ENCODE measurements at regions not wholly inside any gene's neighbourhood (a gene's known extent, or its start where the extent isn't known, plus 50 kb on each side); places are given as distances from the start of the nearest gene placed in this dataset.

DNA sequence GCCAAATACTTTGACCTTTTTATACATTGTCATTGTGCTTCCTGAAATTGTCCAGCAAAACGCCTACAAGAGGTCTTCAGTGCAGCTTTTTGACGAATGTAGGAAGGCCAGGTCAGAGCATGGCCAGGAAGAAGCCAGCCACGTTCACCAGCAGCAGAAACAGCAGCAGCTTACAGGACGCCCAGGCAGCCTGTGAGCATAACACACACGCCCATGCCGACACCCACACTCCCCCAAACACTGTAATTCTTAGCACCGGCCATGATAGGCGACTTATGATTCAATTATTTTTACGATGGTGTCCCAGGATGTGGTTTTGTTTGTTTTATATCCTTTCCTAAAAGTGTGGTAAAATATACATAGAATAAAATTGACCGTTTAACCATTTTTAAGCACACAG is 249.1 kb upstream of the SALL3 start:
- DNase-seq, result peak in 1 of 10 donors; percentile 51
- intact Hi-C loops (cut with DNase I), result no loop called here

DNA sequence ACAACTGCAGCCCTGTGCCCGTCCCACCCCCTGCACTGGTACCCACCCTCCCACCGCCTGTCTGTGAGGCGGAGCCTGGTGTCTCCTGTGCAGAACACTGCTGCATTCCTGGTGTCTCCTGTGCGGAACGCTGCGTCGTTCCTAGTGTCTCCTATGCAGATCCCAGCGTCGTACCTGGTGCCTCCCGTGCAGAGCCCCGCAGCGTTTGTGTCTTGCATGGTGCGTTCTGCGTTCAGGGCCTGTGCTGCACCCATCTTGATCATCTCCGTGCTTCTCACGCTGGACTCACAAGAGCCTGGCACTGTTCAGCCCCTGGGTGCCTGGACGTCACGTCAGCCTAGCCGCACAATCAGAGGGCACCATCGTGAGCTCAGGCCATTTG is 248.6 kb upstream of the SALL3 start:
- intact Hi-C loops (cut with DNase I), result no loop called here
- DNase-seq, result peak in 1 of 10 donors; percentile 46

DNA sequence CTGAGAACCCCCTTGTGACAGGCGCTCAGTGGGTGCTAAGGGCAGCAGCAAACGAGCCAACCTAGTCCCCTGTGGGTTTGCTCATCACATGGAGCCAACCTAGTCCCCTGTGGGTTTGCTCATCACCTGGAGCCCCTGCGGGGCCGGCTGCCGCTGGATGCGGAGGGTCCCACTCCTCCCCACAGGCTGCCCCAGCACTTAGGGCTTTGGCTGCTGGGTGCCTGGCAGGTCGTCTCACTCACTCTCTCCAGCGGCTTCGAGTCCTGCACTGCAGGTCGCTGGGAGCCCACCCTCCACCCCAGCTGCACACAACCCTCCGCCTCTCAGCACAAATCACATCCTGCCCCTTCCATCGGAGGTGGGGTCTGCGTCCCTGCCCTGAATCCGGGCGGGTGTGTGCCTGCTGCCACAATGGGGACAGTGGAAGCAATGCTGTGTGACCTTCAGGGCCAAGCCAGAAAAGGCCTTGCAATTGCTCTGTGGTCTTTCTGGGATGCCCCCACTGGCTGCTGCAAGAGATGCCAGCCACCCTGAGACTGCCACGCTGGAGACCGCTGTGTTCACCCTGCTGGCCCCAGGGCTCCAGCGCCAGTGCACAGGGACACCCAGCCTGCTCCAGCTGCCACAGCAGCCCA is 248.1 kb upstream of the SALL3 start:
- intact Hi-C loops (cut with DNase I), result no loop called here
- DNase-seq, result peak in 2 of 10 donors; percentile 60 to 63

DNA sequence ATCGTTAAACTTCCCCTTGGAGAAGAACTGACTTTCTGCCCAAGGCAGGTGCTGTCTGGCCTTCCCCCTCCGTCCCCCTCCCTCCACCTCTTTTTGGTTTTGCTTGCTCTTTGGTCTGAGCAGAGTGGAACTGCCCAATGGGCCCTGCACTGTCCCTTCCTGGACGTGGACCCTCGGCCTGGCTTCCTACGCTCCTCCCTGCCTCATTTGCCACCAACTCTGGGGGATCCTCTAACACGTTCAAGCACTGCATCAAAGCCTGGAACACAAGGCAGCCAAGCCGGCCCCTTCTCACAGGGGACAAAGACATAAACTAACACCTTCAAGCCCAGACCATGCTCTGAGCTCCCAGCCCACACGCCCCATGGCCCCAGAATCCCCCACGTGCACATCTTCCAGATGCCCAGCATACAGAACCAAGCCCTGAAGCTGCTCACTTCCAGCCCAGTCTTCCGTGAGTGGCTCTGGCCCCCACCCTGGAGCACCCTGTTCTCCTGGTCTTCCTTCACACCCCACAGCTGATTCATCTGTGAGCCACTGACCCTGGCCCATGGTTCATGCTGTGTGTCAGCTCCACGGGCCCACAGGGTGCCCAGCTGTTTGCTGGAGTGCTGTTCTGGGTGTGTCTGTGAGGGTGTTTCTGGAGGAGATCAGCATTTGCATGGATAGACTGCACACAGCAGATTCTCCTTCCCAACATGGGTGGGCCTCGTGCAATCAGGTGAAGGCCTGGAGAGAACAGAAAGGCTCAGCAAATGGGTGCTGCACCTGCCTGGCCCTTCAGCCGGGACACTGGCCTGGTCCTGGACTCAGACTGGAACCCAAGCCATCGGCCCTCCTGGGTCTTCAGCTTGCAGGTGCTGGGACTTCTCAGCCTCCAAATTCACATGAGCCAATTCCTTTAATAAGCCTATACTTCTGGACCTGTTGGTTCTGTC is 247.1 kb upstream of the SALL3 start:
- peak in 2 of 10 donors; percentile 46 to 69 for DNase-seq
- intact Hi-C loops (cut with DNase I), result no loop called here

DNA sequence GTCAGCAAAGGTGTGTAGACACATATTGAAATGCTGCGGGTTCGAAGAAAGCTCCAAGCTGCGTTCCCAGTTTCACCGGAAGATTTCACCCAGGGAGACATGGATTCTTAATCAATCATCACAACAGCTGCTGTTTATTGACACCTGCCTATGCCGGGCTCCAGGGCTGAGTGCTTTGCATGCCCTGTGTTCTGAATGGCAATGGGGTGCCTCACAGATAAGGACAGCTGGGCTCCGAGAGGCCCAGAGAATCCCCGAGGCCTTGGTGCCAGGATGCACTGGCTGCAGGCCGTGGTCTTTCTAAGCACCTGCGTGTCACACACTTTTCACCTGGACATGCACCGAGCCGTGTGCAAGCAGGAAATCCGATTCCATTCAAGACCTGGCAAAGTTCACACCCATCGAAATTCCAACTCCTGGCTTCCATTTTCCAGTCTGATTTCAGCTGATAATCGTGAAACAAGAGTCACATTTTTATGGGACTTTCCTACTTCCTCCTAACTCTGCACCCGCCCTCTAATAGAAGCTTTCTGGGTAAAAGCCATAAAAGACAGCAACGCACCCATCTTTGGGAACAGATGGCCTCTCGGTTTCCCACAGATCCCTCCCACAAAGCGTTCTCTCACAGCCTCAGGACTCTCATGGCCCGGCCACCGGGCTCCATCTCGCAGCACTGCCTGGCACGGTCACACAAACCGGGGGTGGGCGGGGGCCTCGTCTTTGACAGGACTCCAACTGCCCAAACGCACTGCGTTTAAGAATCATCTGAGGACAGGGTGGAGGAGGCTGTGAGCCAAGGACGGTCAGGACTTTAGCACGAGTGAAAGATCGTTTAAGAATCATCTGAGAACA is 245.6 kb upstream of the SALL3 start:
- intact Hi-C loops (cut with DNase I), result no loop called here
- DNase-seq, result peak in 6 of 10 donors; percentile 25 to 89 (median 46)

DNA sequence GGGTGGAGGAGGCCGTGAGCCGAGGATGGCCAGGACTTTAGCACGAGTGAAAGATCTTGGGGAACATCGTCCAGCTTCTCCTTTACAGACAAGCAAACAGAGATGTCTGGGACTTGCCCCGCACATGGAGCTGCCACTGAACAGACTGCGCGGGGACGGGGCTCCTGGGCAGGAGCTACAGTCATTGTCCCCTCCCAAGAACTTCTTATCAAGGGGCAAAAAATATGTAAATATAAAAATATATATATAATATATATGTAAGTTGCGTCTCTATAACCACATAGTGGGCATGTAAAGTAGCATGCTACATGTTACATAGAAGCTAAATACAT is 245.0 kb upstream of the SALL3 start:
- intact Hi-C loops (cut with DNase I), result no loop called here
- peak in 2 of 10 donors; percentile 59 to 66 for DNase-seq

DNA sequence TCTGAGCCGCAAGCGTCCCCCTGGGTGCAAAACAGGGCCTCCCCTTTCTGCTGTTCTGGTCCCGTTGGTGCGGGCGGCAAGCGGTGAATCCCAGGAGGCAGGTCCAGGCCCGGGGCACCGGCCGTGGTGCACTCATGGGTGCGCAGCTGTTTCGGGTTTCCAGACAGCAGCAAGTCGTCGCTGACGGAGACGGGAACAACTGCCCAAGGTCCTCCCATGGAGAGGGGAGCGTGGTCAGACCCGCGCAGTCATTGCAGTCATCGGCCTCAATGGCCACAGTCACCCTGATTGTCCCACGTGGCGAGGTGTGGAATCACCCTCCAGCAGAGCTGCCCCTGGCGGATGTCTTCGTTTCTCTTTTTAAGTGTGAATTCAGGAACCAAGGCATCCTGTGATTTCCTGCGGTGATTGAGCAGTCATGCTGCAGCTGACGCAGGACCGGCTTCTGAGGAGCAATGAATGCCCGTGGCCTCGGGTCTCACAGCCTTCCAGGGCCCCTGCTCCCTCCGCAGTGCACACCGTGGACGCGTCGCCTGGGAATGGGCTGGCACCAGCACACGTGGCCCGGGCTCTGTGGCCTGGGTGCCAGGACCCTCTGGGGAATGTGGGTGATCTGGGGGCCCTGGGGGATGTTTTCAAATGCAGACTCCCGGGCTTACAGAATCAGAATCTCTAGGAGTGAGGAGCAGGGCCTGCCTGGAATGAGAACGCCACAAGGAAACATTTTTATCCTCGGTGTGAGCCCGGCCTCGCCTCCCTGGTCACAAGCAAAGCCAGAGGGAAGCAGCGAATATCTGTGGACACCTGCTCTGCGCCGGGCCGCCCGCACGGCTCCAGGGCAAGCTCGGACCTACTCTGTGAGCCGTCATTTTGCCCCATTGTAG is 244.2 kb upstream of the SALL3 start:
- DNase-seq, result peak in 3 of 10 donors; percentile 13 to 80 (median 71)
- intact Hi-C loops (cut with DNase I), result no loop called here

DNA sequence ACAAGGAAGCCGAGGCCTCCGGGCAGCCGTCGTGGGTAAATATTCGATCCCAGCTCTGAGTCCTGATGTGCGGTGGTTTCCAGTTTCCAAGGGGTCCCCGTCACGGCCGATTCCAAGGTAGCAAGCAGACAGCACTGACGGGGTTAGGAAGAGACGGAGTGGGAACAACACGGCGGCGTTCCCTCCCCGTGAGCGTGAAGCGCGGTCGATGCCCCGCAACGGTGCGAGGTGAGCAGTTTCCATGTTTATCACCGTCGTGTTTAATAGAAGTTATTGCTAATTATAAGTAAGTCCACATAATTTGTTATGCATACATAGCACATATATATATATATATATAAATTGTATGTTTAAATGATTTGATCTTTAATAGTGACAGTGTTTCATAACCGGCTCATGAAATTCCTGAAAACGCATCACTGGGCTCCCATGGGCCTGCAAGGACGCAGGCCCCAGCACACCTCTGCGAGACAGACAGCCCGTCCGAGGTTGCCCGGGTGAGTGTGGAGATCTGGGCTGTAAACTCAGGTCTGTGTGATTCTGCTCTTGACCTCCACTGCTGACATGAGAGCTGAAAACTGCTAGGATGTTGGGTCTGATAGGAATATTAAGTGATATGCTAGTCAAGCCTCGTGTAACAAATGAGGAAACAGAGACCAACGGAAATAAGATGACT is 243.5 kb upstream of the SALL3 start:
- intact Hi-C loops (cut with DNase I), result no loop called here

DNA sequence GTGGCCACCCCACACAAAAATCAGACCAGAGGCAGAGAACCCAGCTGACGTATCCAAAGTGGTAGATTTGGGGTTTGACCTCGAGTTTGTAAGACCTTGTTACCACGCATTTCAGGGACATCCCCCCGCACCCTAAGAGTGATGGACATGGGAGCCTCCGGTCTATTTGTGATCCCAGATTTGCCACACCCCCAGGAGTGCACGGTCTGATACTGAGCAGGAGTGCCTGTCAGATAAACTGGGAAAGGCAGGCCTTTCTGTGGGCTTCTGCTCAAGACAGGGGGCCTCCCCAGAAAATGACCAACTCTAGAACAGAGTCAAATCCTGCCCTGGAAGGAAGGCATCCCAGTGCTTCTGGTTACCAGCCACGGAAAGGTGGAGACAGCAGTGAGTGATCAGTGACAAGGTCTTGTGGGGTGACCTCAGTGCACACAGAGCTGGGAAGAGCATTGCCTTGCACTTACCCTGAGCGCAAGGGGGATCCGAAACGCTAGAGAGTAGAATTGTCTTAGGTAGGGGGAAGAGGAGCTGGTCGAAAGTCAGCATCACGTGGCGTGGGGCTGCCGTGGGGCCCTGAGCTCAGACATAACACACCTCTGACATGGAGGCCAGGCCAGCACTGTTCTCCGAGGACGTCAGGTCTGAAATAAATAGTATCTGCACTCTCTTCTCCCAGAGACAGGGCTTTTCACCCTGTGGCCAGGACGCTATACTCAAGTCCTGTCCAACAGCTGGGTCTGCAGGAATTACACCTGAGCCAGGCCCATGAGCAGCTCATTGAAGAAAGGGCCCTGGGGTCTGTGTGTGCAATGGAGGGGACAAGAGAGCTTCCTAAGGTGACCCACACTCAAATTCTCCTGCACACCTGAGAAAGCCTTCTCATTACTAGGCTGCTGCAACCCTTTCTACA is 242.4 kb upstream of the SALL3 start:
- intact Hi-C loops (cut with DNase I), result no loop called here
- DNase-seq, result peak in 3 of 10 donors; percentile 9 to 40 (median 27)

More for the DNA sequence above, 243.5 kb upstream of the SALL3 start:
- DNase-seq, result peak in 3 of 10 donors; percentile 12 to 68 (median 55)

DNA sequence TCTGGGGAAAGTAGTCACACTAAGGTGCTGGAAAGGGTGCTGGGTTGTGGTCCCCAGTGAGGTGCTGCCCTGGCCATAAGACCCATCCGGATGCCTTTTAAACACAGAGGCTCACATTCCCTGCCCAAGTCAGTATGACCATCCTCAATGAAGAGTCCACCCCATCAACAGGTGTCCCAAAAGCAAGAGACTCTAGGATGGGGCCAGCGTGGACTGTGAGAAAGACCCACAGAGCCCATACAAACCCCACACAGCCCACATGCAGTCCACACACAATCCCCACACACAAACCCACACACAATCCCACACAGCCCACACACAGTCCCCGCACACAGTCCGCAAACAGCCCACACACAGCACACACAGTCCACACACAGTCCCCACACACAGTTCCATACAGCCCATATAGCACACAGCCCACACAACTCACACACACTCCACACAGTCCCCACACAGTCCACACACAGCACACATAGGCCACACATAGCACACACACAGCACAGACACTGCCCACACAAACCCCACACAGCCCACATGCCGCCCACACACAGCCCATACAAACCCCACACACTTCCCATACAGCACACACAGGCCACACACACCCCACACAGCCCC is 241.4 kb upstream of the SALL3 start:
- peak in 3 of 10 donors; percentile 9 to 29 (median 20) for DNase-seq
- intact Hi-C loops (cut with DNase I), result no loop called here

DNA sequence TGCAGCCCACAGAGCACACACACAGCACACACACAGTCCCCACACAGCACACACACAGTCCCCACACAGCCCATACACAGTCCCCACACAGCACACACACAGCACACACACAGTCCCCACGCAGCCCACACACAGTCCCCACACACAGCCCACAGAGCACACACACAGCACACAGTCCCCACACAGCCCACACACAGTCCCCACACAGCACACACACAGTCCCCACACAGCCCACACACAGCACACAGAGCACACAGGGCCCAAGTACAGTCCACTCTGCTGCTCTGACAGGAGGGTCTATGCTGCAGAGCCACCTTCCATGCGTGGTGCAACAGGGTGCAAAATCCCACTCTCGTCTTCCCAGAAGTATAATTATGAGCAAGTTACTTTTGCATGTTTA is 240.5 kb upstream of the SALL3 start:
- peak in 2 of 10 donors; percentile 9 to 24 for DNase-seq

DNA sequence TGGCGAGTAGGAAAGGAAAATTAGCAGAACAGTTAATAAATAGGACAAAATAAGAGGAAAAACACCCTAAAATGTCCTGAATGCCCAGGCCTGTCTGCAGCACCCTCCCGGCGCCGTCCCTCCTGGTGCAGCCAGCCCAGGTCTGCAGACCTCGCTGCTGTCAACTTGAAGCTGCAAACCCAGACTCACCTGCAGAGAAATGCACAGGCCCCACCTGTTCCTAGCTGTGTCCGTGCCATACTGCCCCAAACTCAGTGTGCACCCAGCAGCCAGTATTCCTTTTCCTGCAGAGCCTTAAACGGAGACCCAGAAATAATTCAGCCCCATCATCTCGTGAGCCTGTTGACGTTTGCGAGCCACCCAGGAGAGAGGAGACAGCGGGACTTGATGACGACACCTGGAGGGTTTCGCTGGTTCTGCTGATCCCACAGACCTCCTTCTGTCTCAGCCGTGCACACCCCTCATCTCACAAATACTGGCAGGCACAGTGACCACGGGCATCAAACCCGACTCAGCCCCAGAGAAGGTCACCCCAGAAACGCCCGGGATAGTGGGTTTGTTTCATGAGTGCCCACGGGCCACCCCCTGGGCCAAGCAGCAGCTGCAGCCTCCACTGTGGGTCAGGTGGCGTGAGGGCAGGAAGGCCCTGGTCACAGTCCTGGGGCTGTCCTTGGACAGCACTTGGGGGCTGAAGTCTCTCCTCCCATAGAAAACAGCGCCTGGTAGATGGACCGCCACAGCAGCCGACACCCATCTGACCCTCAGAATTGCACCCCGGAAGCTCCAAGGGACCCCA is 239.5 kb upstream of the SALL3 start:
- intact Hi-C loops (cut with DNase I), result no loop called here
- DNase-seq, result peak in 2 of 10 donors; percentile 53 to 72

More for the DNA sequence above, 240.5 kb upstream of the SALL3 start:
- intact Hi-C loops (cut with DNase I), result no loop called here

DNA sequence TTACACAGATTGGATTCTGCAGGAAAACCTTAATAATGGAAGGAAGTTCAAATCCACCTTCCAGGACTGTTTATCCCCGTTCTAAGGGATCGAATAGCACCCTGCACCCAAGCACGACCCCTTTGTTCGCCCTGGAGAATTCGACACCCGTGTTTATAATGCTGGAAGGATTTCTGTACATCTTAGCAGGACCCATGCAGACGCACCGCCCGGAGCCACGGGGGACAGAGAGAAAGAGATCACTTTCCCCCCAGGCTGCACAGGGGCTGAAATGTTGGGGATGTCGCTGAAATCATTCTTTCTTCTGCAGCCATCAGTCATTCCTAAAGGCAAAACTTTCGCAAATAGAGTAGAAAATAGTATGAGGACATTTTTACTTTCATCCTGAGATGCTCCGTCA is 238.7 kb upstream of the SALL3 start:
- intact Hi-C loops (cut with DNase I), result no loop called here
- peak in 2 of 10 donors; percentile 15 to 32 for DNase-seq

DNA sequence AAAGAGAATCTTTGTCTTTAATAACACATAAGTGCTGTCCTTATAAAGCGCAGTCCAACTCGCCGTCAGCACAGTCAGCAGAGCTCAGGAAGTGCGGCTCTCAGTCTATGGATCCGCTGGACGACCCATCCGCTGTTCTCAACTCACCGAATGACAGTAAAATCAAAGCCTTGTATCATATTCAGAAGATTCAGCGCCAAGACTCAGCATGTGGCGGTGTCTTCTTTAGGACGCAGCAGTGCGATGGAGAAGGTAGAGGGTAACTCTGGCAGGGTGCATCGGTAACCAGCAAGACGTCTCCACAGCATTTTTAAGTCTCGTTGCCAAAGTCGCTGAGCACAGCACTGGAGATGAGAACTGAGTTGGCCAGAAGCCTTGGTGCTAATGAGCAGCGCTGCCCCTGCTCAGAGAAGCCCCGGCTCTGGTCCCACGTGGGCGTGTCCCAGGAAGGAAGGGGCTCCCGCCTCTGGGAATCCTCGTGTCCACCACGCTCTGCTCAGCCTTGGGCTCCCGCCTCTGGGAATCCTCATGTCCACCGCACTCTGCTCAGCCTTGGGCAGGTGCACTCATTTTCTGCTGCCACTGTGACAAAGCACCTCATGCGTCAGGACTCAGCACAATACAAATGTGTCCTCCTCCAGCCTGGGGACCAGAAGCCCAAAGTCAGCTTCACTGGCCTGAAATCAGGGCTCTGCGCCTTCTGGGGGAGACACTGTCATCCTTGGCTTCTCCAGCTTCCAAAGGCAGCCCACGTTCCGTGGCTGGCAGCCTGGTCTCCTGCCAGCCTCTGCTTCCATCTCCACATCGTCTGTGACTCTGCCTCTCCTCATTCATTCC is 238.0 kb upstream of the SALL3 start:
- peak in 2 of 10 donors; percentile 76 to 77 for DNase-seq
- intact Hi-C loops (cut with DNase I), result no loop called here

DNA sequence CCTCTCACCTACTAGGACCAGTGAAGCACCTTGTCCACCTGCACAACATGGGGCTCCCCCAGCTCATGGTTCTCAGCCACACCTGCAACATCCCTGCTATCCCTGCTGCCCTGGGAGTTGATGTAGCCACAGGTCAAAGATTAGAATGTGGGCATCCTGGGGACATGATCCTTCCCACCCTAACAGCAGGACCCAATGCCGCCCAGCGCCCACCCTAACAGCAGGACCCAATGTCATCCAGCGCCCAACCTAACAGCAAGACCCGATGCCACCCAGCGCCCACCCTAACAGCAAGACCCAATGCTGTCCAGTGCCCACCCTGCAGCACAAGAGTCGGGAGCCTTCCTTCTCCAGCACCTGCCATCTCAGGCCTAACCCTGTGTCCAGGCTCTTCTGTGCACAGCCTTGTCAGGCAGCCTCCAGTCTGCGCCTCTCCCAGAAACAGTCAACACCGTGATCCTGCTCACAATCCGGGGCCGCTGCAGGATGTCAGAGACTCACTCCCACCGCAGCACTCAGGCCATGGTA is 237.3 kb upstream of the SALL3 start:
- intact Hi-C loops (cut with DNase I), result no loop called here
- peak in 2 of 10 donors; percentile 72 to 76 for DNase-seq

DNA sequence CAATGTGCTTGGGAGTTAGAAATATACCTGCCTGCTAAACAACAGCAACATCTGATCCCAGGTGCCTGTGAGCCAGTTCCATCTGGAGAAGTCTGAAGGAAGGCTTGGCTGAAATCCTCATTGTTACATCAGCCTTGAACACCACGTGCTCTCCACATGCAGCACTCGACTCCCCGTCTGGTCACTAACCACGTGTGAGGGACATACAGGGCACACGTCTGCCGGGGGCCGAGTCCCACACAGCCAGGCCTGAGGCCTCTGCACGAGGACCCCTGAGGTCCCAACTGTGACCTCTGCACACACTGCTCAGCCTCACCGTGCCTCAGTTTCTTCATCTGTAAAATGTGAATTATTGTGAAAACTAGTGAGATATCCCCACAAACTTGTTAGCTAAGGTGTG is 236.5 kb upstream of the SALL3 start:
- intact Hi-C loops (cut with DNase I), result no loop called here
- peak in 2 of 10 donors; percentile 23 to 68 for DNase-seq

Data from posterior cingulate gyrus (tissue), 11 donors.